GM12875 (cell line): ENCODE measurements at regions not wholly inside any gene's neighbourhood (a gene's known extent, or its start where the extent isn't known, plus 50 kb on each side); places are given as distances from the start of the nearest gene placed in this dataset.

Source experiments
- H3K4me3 ChIP-seq: one replicate; pipeline ENCODE4 v1.5.1; 2011; ENCODE audit warnings: low read depth, low read length, control low read depth
- TF ChIP-seq, protein P1 (sequence below): IDR thresholded peaks from 2 replicates; pipeline ENCODE4 v1.5.1; 2011; ENCODE audit warnings: low read depth, mild to moderate bottlenecking, control low read depth, inconsistent platforms, low read length, moderate library complexity, borderline replicate concordance; ENCODE audit not compliant: insufficient read depth

DNA sequence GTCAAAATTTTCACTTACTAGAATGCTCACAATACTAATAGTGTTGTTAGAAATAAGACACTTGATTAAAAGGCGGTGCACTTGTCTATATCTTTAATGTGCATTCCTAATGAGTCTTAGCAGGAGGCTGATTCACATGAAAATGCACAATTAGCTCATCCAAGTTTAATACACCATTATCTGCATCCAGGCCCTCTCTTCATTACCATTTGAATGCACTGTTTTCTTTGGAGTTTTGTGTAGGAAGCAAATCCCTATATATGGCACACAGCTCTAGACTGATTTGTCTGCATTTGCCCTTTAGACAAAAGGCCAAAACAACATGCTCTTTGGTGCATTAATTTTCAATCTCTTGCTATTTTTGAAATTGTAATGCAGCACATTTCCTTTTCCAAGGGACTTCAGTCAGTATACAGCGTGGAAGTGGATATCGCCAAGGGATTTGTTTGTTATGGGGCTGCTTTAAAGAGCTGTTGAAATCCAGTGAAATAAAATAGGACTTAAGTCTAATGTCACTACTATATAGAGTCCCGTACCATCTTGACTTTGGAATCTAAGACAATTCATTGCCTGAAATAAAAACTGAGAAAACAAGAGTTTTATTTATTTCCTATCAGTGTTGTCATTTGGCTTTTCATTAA, 257.6 kb upstream of the CPHXL start:
- H3K4me3 ChIP-seq: no peak overlapping the region
- TF ChIP-seq, protein P1, sequence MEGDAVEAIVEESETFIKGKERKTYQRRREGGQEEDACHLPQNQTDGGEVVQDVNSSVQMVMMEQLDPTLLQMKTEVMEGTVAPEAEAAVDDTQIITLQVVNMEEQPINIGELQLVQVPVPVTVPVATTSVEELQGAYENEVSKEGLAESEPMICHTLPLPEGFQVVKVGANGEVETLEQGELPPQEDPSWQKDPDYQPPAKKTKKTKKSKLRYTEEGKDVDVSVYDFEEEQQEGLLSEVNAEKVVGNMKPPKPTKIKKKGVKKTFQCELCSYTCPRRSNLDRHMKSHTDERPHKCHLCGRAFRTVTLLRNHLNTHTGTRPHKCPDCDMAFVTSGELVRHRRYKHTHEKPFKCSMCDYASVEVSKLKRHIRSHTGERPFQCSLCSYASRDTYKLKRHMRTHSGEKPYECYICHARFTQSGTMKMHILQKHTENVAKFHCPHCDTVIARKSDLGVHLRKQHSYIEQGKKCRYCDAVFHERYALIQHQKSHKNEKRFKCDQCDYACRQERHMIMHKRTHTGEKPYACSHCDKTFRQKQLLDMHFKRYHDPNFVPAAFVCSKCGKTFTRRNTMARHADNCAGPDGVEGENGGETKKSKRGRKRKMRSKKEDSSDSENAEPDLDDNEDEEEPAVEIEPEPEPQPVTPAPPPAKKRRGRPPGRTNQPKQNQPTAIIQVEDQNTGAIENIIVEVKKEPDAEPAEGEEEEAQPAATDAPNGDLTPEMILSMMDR: no peak

DNA sequence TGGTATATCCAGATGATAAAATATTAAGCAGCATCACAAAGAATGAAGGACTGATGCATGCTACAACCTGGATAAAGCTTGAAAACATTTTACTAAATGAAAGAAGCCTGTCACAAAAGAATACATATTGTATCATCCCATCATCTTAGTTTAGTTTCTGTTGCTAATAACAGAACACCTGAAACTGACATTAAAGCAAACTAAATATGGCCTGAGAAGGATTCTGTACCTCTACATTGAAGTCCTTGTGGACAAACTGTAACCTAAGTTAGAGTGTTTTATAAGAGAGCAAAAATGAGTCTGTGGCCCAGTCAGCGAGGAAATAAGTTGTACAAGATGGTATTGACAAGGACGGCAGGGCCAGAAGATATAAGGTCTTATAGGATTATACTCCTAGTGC, 261.0 kb upstream of the CPHXL start:
- H3K4me3 ChIP-seq: no peak overlapping the region
- TF ChIP-seq, protein P1: no peak

DNA sequence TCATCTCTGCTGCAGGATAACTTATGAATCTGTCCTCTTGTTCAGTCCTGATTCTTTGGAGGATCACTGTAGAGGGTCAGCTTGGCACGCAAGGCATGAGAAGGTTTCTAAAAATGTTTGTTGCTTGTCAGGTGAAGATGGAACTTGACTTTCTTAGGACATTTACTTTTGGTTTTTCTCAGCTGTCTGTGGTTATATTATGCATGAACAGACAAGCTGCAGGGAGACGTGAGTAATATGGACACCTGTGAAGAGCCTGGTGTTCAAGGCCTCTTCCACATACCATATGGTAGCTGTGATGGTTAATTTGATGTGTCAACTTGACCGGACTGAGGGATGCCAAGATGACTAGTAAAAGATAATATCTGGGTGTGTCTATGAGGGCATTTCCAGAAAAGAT, 270.2 kb upstream of the CPHXL start:
- TF ChIP-seq, protein P1: no peak

DNA sequence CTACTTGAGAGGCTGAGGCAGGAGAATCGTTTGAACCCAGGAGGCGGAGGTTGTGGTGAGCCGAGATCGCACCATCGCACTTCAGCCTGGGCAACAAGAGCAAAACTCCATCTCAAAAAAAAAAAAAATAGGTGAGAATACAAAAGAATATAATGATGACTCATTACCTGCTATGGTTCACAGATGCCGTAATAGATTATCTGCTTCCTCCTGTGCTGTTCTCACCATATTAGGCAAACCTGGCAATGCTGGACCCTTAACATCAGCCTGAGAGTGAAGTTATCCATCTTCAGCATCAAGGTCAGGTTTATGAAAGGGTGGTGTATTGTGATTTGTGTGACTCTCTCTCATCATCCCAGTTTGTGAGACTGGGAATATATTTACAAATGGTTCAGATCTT, 271.3 kb upstream of the CPHXL start:
- TF ChIP-seq, protein P1: no peak
- H3K4me3 ChIP-seq: no peak overlapping the region

More for the DNA sequence above, 270.2 kb upstream of the CPHXL start:
- H3K4me3 ChIP-seq: no peak overlapping the region

DNA sequence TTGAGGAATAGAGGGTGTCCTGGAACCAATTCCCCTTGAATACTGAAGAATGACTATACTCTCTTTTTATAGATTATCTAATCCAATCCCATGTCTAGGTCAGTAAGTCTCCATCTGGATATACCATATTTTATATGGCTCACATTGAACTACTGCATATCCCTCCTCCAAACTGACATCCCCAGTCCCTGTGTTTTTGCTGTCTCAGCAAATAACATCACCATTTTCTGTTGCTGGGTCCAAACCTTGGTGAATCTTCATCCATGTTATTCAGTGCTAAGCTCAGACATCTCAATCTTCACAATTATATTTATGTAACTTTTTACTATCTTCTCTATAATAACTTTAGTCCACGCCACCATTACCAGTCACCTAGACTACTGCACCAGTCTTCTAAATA, 269.6 kb upstream of the CNTNAP4 start:
- no peak overlapping the region for H3K4me3 ChIP-seq
- TF ChIP-seq, protein P1: no peak

DNA sequence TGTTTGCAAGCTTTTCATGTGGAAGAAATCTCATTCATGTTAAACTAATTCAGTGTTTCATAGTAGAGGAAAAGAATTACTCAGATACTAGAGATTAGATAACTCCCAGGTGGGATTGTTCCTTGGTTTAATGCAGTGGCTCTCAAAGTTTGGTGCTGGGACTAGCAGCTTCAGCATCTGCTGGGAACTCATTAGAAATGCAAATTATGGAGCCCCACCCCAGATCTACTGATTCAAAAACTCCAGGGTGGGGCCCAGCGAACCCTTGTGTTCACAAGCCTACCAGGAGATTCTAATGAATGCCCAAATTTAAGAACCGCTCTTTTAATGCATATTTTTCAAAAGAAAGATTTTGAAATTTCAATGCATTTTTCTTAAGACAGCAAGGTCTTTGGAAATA, 253.4 kb upstream of the CNTNAP4 start:
- no peak overlapping the region for H3K4me3 ChIP-seq
- TF ChIP-seq, protein P1: no peak

DNA sequence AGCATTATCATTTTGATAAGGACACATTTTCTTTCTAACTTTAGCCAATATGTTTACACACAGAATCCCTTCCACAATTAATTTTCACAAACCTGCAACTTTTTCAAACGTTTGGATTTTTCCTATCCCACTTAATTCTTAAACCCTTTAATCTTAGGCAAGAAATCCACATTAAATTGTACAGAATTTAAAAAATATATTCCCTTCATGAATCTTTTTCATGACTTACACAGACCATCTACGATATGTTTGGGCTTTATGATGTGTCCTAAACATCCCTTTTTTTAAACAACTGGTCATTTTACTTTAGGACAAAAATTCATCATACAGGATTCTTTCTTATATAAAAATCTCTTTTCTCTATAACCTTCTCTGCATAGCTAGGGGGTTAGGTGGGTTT, 241.5 kb upstream of the CNTNAP4 start:
- TF ChIP-seq, protein P1: no peak

More for the DNA sequence above, 241.5 kb upstream of the CNTNAP4 start:
- H3K4me3 ChIP-seq: no peak overlapping the region
